ENCODE measurements at regions not wholly inside any gene's neighbourhood (a gene's known extent, or its start where the extent isn't known, plus 50 kb on each side); places are given as distances from the start of the nearest gene placed in this dataset.

DNA sequence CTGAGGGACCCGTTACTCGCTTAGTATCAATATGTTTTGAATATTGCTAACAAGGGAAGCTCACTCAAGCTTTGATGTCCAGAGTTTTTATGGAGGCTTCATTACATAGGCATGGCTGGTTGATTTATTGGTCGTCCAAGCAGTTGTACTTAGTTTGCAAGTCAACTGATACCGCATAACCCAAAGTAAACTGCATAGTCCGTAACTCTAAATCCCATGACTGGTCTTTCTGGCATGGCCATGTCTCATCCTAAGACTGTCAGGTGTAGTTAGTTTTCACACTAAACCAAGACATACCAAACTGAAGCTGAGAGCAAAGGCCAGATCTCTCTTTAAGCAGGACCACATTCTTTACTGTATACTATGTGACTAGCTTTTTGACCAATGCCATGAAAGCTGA, 397.9 kb downstream of the TFEC start:
- no peak for ATAC-seq (ENCODE audit: low read depth)
- no peak overlapping the region for H2BK15ac ChIP-seq (ENCODE audit: low read depth, low read length)
- POLR2A ChIA-PET (ENCODE audit: unreplicated experiment): no interaction called here

More for the DNA sequence above, 397.9 kb downstream of the TFEC start:
- H3K56ac ChIP-seq (ENCODE audit: extremely low read depth, insufficient read depth, low read length): no peak overlapping the region
- no peaks in the 10 kb centered on the region for H3K9me3 ChIP-seq (ENCODE audit: control insufficient read depth, insufficient read depth, low read length)
- no peak overlapping the region for H3K23ac ChIP-seq (ENCODE audit: low read depth, low read length)
- no peak for DNase-seq
- peaks cover 3% of the 10 kb centered on the region for H3K4me1 ChIP-seq (ENCODE audit: control insufficient read depth, insufficient read depth, low read length)
- no peak overlapping the region for H3K9ac ChIP-seq (ENCODE audit: low read depth, low read length)
- dilution Hi-C loops (cut with HindIII; ENCODE audit: low sequenced_read_pairs, unreplicated experiment): no loop called here
- H3K14ac ChIP-seq (replicated peaks; ENCODE audit: low read depth, low read length): no peak overlapping the region
- no peak overlapping the region for H4K5ac ChIP-seq (ENCODE audit: low read depth, low read length)
- H2AK5ac ChIP-seq (ENCODE audit: low read depth, low read length): no peak overlapping the region
- no peak overlapping the region for H3K4ac ChIP-seq (ENCODE audit: low read depth, low read length)
- H3K27ac ChIP-seq (ENCODE audit: insufficient read depth, low read length): no peak overlapping the region
- no peak overlapping the region for H2BK20ac ChIP-seq (ENCODE audit: low read depth, low read length)
- H4K91ac ChIP-seq (ENCODE audit: insufficient read depth, low read depth, low read length): no peak overlapping the region
- H3K36me3 ChIP-seq (ENCODE audit: control insufficient read depth, insufficient read depth, low read length): no peaks in the 10 kb centered on the region
- no peak overlapping the region for H3K4me3 ChIP-seq (ENCODE audit: insufficient read depth, low read depth, low read length)
- intact Hi-C loops (cut with micrococcal nuclease): no loop called here
- H2AK9ac ChIP-seq (replicated peaks; ENCODE audit: low read depth, low read length, poor library complexity): no peak overlapping the region
- WGBS, 2 experiments (ENCODE audit: extremely low coverage in 2 of 2, insufficient read length in 1 of 2): 100% methylated on average over 1 of the region's 5 CpGs; no CpG with 5 or more reads in 1 of the 2 experiments
- H3K18ac ChIP-seq (ENCODE audit: low read depth, low read length): no peak overlapping the region
- H2AFZ ChIP-seq (replicated peaks; ENCODE audit: low read length, poor library complexity): no peak overlapping the region
- no peak overlapping the region for H2BK120ac ChIP-seq (ENCODE audit: low read depth, low read length)
- H3K79me1 ChIP-seq (ENCODE audit: low read depth in 1 of 2, low read length in 2 of 2): no peaks in the 10 kb centered on the region
- H3K9me1 ChIP-seq (ENCODE audit: insufficient read depth, low read length): peaks cover 2% of the 10 kb centered on the region; the same call in 1 of the 2 replicates
- BruUV-seq (replicated peaks): no TSS peak
- no peak overlapping the region for H2BK5ac ChIP-seq (ENCODE audit: low read depth, low read length, poor library complexity, severe bottlenecking)
- no peaks in the 10 kb centered on the region for H4K20me1 ChIP-seq (ENCODE audit: insufficient read depth, low read length)
- in situ Hi-C loops (cut with MboI; ENCODE audit: low sequenced_read_pairs): no loop called here
- CTCF ChIA-PET: interaction anchor here (0.7 kb wide), 1 partner anchor 11 kb away, joined by 3 read pairs; no protein-coding TSS in a partner anchor
- no peaks in the 10 kb centered on the region for H3K27me3 ChIP-seq (ENCODE audit: control insufficient read depth, insufficient read depth, low read length)
- no peak overlapping the region for H4K8ac ChIP-seq (ENCODE audit: low read depth in 2 of 2, low read length in 2 of 2)
- no peak overlapping the region for H3K4me2 ChIP-seq (ENCODE audit: low read depth, low read length)
- TF ChIP-seq MAFK (IDR thresholded peaks at IDR 0.05; ENCODE audit: low read depth, low read length): no peak
- no peak for TF ChIP-seq MXI1 (IDR thresholded peaks at IDR 0.05; ENCODE audit: borderline replicate concordance, low read depth, low read length)
- TF ChIP-seq, protein P1, sequence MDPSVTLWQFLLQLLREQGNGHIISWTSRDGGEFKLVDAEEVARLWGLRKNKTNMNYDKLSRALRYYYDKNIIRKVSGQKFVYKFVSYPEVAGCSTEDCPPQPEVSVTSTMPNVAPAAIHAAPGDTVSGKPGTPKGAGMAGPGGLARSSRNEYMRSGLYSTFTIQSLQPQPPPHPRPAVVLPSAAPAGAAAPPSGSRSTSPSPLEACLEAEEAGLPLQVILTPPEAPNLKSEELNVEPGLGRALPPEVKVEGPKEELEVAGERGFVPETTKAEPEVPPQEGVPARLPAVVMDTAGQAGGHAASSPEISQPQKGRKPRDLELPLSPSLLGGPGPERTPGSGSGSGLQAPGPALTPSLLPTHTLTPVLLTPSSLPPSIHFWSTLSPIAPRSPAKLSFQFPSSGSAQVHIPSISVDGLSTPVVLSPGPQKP (IDR thresholded peaks at IDR 0.05; ENCODE audit: borderline replicate concordance, low read depth, low read length): no peak
- TF ChIP-seq SMC3 (IDR thresholded peaks at IDR 0.05; ENCODE audit: low read depth, low read length): no peak
- TF ChIP-seq POLR2A (IDR thresholded peaks at IDR 0.05; ENCODE audit: low read depth, low read length): no peak
- no peak for TF ChIP-seq CHD1 (IDR thresholded peaks at IDR 0.05; ENCODE audit: low read depth, low read length)
- TF ChIP-seq BHLHE40 (IDR thresholded peaks at IDR 0.05; ENCODE audit: low read depth, low read length): no peak
- TF ChIP-seq FOS (IDR thresholded peaks at IDR 0.05; ENCODE audit: low read depth, low read length): no peak
- TF ChIP-seq RCOR1 (IDR thresholded peaks at IDR 0.05; ENCODE audit: insufficient replicate concordance, low read length): no peak
- no peak for TF ChIP-seq RAD21 (IDR thresholded peaks at IDR 0.05; ENCODE audit: low read length)
